DMS 273 (cell line): ENCODE measurements at regions not wholly inside any gene's neighbourhood (a gene's known extent, or its start where the extent isn't known, plus 50 kb on each side); places are given as distances from the start of the nearest gene placed in this dataset.
"Not testable (repeated sequence)": the region's sequence is repeated elsewhere in the genome, so short reads cannot be mapped to it uniquely, and the experiment has no call there.

Source experiments
- DNase-seq: peaks from one replicate; lab custom pipeline; 2025; ENCODE audit not compliant: unreplicated experiment; lab: John Stamatoyannopoulos, UW

- DNase-seq = no peak
Measured at GRCh38 chr10:105586451-105587098, 945.5 kb downstream of the SORCS3 start.

GRCh38 chr10:105585753-105586152 is 944.7 kb downstream of the SORCS3 start:
- no peak for DNase-seq

GRCh38 chr10:105585171-105585570 is 944.1 kb downstream of the SORCS3 start:
- DNase-seq = no peak

- DNase-seq = no peak
Measured at GRCh38 chr10:105579112-105579511, 938.0 kb downstream of the SORCS3 start.

DNA sequence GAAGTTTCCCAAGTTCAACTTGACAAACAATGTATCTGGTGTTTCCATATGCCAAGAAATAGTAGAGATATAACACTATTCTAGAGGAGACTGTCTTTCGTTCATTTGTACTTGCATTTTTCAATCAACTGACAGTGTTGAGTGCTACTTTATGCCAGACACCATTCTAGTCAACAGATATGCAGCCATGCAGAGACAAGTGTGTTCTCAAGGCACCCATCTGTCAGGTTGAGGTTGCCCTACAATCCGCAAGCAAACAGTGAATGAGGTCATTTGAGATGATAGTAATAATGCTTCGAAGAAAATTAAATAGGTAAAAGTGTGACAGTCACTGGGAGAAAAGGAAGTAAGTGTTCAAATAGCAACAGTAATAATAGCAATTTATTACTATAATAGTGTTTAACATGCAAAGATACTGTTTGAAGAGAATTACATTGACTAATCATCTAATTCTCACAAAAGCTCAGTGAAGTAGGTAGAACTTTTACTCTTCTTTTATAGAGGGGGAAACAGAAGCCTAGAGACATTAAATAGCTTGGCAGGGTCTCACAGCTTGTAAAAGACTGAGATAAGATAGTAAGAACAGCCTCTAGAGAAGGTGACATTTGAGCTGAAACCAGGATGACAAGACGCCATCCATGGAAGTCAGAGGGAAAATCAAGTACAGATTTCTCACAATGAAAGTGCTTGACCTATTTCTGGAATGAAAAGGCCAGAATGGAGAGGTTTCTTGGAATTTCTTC is 936.9 kb downstream of the SORCS3 start:
- DNase-seq = no peak

- no peak for DNase-seq
Measured at GRCh38 chr10:105559333-105560097, 918.4 kb downstream of the SORCS3 start.

DNA sequence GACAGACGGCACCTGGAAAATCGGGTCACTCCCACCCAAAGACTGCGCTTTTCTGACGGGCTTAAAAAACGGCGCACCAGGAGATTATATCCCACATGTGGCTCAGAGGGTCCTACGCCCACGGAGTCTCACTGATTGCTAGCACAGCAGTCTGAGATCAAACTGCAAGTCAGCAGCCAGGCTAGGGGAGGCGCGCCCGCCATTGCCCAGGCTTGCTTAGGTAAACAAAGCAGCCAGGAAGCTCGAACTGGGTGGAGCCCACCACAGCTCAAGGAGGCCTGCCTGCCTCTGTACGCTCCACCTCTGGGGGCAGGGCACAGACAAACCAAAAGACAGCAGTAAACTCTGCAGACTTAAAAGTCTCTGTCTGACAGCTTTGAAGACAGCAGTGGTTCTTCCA is 909.4 kb downstream of the SORCS3 start:
- DNase-seq = not testable (repeated sequence)

- no peak for DNase-seq
Measured at GRCh38 chr10:105549731-105550130, 908.6 kb downstream of the SORCS3 start.

- no peak for DNase-seq
Measured at GRCh38 chr10:105545101-105545500, 904.0 kb downstream of the SORCS3 start.

GRCh38 chr10:105540381-105540780 is 899.3 kb downstream of the SORCS3 start:
- DNase-seq = no peak

DNA sequence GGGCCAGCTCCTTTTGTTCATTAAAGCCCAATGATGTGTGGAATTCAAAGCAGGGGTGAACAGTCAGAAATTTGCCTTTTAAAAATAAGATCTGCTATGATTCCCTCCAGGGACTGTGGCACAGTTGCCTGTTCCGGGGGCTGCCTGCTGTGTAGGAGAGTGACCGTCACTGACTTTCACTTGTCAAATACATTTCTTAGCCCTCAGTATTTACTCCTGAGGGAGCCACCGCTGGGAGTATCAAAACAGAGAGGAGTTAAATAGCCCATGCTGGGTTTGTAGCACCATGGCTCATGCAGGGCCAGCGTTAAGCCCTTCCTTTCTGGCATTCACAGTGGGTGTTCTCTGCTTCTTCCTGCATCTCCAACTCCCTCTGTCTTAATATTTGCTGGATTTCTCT is 897.8 kb downstream of the SORCS3 start:
- DNase-seq = no peak

GRCh38 chr10:105535478-105535877 is 894.4 kb downstream of the SORCS3 start:
- DNase-seq = no peak

- no peak for DNase-seq
Measured at GRCh38 chr10:105534086-105534485, 893.0 kb downstream of the SORCS3 start.

DNA sequence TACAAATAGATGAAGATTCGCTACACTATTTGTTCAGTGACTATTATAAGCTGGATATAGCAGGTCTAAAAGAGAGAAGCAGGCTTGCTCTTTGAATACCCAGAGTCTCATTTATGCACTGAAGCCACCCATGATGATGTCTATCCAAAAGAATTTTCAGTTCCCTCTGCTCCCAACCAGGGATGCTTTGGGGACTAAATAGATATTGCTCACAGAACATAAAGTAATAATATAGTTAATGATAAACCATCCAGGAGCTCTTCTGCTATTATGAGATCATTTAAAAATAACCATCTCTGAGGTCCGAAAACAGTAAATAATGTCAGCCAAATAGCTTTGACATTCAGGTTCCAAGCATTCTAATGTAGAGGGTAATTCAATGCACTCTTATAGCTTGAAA is 875.4 kb downstream of the SORCS3 start:
- no peak for DNase-seq

GRCh38 chr10:105514106-105514505 is 873.0 kb downstream of the SORCS3 start:
- DNase-seq = no peak

DNA sequence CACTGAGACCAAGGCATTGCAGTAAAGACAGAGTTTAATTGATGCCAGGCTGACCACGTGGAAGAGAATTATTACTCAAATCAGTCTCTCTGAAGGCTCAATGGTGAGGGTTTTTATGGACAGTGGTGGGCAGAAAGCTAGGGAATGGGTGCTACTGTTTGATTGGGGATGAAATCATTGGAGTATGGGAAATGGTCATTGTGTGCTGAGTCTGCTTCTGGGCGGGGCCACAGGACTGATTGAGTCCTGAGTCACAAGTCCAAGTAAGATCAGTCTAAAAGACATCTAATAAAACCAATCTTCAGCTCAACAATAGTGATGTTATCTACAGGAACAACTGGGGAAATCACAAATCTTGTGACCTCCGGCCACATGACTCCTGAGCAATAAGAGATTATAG is 868.4 kb downstream of the SORCS3 start:
- no peak for DNase-seq

DNA sequence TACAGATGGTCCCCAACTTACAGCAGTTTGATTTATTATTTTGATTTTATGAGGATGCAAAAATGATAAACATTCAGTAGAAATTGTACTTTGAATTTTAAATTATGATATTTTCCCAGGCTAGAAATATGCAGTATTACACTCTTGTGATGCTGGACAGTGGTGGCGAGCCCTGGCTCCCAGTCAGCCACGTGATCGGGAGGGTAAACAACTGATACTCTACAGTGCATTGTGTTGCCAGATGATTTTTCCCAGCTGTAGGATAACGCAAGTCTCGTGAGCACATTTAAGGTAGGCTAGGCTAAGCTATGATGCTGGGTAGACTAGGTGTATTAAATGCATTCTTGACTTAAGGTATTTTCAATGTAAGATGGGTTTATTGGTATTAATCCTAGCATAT is 865.2 kb downstream of the SORCS3 start:
- no peak for DNase-seq

DNA sequence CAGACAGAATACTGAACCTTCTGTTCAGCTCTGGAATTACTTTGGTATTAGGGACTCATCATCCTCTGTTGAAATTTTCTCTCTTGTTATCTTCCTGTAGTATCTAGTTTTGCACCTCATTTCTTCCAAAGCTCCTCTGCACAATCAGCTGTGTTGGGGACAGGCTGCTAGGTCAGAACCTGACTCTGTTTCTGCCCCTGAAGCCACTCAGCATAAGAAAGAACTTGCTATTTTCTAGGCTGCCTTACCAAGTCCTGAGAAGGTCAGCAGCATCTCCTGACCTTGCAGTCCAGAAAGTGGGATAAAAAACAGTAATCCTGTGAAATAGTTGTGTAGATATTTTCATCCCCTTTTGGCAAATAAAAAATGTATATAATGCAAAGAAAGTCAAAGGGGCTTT is 862.6 kb downstream of the SORCS3 start:
- DNase-seq = no peak

- no peak for DNase-seq
Measured at GRCh38 chr10:105502058-105502457, 861.0 kb downstream of the SORCS3 start.

GRCh38 chr10:105494944-105495343 is 853.9 kb downstream of the SORCS3 start:
- no peak for DNase-seq

GRCh38 chr10:105494303-105494702 is 853.2 kb downstream of the SORCS3 start:
- no peak for DNase-seq

- DNase-seq = no peak
Measured at GRCh38 chr10:105473170-105473569, 832.1 kb downstream of the SORCS3 start.
